Lung (tissue), 11 donors: ENCODE measurements at regions not wholly inside any gene's neighbourhood (a gene's known extent, or its start where the extent isn't known, plus 50 kb on each side); places are given as distances from the start of the nearest gene placed in this dataset.

ENCODE experiments used
- ATAC-seq: fragments of 200-7000 bp; cut with Tn5 transposase; one replicate; pipeline ENCODE4 v1.9.1; 2020; ENCODE audit warnings: moderate number of reproducible peaks; ENCODE audit not compliant: insufficient read depth, low FRiP score
- DNase-seq, 3 donors: peaks; one replicate each; pipeline ENCODE4 v3.0.0-alpha.2; 2013 to 2017
- H3K27ac ChIP-seq, 2 donors: one replicate each; pipeline ENCODE4 v1.5.1; 2013; ENCODE audit warnings: mild to moderate bottlenecking in 2 of 2, moderate library complexity in 2 of 2, control low read depth in 1 of 2, inconsistent platforms in 1 of 2, low read depth in 1 of 2, low read length in 1 of 2
- H3K27me3 ChIP-seq, 3 donors: one replicate each; pipeline ENCODE4 v1.5.1; 2013; ENCODE audit warnings: low read length in 2 of 3; ENCODE audit not compliant: control insufficient read depth in 3 of 3, insufficient read depth in 3 of 3
- H3K36me3 ChIP-seq, 4 donors: one replicate each; pipeline ENCODE4 v1.5.1; 2013; ENCODE audit warnings: low read length in 4 of 4, mild to moderate bottlenecking in 1 of 4, moderate library complexity in 1 of 4; ENCODE audit not compliant: control insufficient read depth in 4 of 4, insufficient read depth in 4 of 4
- H3K4me1 ChIP-seq, 5 donors: one replicate each; pipeline ENCODE4 v1.5.1; 2013; ENCODE audit warnings: low read length in 5 of 5, mild to moderate bottlenecking in 2 of 5, moderate library complexity in 1 of 5; ENCODE audit not compliant: control insufficient read depth in 5 of 5, insufficient read depth in 5 of 5
- H3K4me3 ChIP-seq: one replicate; pipeline ENCODE4 v1.5.1; 2013; ENCODE audit warnings: mild to moderate bottlenecking, control low read depth, moderate library complexity
- H3K9ac ChIP-seq, 2 donors: one replicate each; pipeline ENCODE4 v1.5.1; 2013; ENCODE audit warnings: low read length in 2 of 2, control low read depth in 1 of 2; ENCODE audit not compliant: insufficient read depth in 1 of 2
- H3K9me3 ChIP-seq, 4 donors: one replicate each; pipeline ENCODE4 v1.5.1; 2013; ENCODE audit warnings: low read length in 3 of 4, mild to moderate bottlenecking in 1 of 4, moderate library complexity in 1 of 4; ENCODE audit not compliant: control insufficient read depth in 4 of 4, insufficient read depth in 3 of 4
- CTCF ChIP-seq: IDR thresholded peaks from 2 replicates; pipeline ENCODE4 v1.5.1; 2012; ENCODE audit warnings: mild to moderate bottlenecking; ENCODE audit errors: control extremely low read depth, extremely low read depth
- WGBS, 2 donors: extraction: QIAGEN DNeasy Blood & Tissue Kit; methylation state at CpG; one replicate each; pipeline ENCODE4 v1.1.7; 2013; 5-methylcytosine and 5-hydroxymethylcytosine counted together
- donor health status: control.
- donor health status: control.
- donor health status: Bipolar disorder and iron deficiency.
- donor health status: healthy.
- donor health status: DM: yes; HTN: yes; CAD: no.

- no peaks in the 10 kb centered on the region for H3K4me1 ChIP-seq
- no peaks in the 10 kb centered on the region for H3K9me3 ChIP-seq
- H3K27ac ChIP-seq, result no peak overlapping the region
- no peaks in the 10 kb centered on the region for H3K36me3 ChIP-seq
- H3K9ac ChIP-seq, result no peak overlapping the region
- H3K27me3 ChIP-seq, result no peaks in the 10 kb centered on the region
- DNase-seq (no peak), ATAC-seq (no peak)
- no peak for TF ChIP-seq CTCF
- WGBS, 2 donors, result 74 to 79% methylated on average over 1 of the region's 1 CpG
- H3K4me3 ChIP-seq, result no peak overlapping the region
These were observed 841.3 kb upstream of the ZWINT start for GRCh38 chr10:57202356-57202755.

GRCh38 chr10:57188846-57189245, 827.8 kb upstream of the ZWINT start:
- 70 to 86% methylated on average over 1 of the region's 1 CpG for WGBS, 2 donors
- Histone ChIP-seq H3K4me1 (no peaks in the 10 kb centered on the region), H3K9me3 (no peaks in the 10 kb centered on the region), H3K27ac (no peak overlapping the region), H3K9ac (no peak overlapping the region), H3K36me3 (no peaks in the 10 kb centered on the region), H3K27me3 (no peaks in the 10 kb centered on the region), H3K4me3 (no peak overlapping the region)
- ATAC-seq (no peak), DNase-seq (no peak)
- TF ChIP-seq CTCF, result no peak

GRCh38 chr10:57186201-57186600, 825.1 kb upstream of the ZWINT start:
- ATAC-seq (no peak), DNase-seq (peak; percentile 19 to 78 (median 43))
- WGBS, 2 donors, result 65 to 68% methylated on average over 1 of the region's 1 CpG
- Histone ChIP-seq H3K9me3 (no peaks in the 10 kb centered on the region), H3K4me1 (no peaks in the 10 kb centered on the region), H3K9ac (no peak overlapping the region), H3K4me3 (no peak overlapping the region), H3K36me3 (no peaks in the 10 kb centered on the region), H3K27ac (no peak overlapping the region), H3K27me3 (no peaks in the 10 kb centered on the region)
- TF ChIP-seq CTCF, result no peak

- ATAC-seq, result no peak
- no peak for DNase-seq
- H3K4me1 ChIP-seq, result peaks cover 0 to 3% (median 0%) of the 10 kb centered on the region in 5 donors
- no peak for TF ChIP-seq CTCF
- 0 to 1% methylated on average over 1 of the region's 1 CpG for WGBS, 2 donors
- H3K27me3 ChIP-seq, result no peaks in the 10 kb centered on the region
- no peak overlapping the region for H3K9ac ChIP-seq
- H3K36me3 ChIP-seq, result no peaks in the 10 kb centered on the region
- peaks cover 0 to 2% (median 0%) of the 10 kb centered on the region in 4 donors for H3K9me3 ChIP-seq
- no peak overlapping the region for H3K27ac ChIP-seq
- H3K4me3 ChIP-seq, result no peak overlapping the region
These were observed 808.5 kb upstream of the ZWINT start for GRCh38 chr10:57169597-57169996.
